Astrocyte of the cerebellum (primary cell): ENCODE measurements at regions not wholly inside any gene's neighbourhood (a gene's known extent, or its start where the extent isn't known, plus 50 kb on each side); places are given as distances from the start of the nearest gene placed in this dataset.

Source experiments
- DNase-seq: peaks from one replicate; pipeline ENCODE4 v3.0.0-alpha.2; 2011; ENCODE audit warnings: low read depth
- H3K4me3 ChIP-seq: 2 replicates; pipeline ENCODE4 v1.5.1; 2011; ENCODE audit warnings: mild to moderate bottlenecking, low read depth, low read length, moderate library complexity
- CTCF ChIP-seq: IDR thresholded peaks from 2 replicates; pipeline ENCODE4 v1.5.1; 2012; ENCODE audit warnings: low read length, low read depth, moderate library complexity, mild to moderate bottlenecking; ENCODE audit errors: missing control alignments
- in situ Hi-C: cut with HindIII; loops from 2 replicates; pipeline ENCODE4 v1.10.0; 2017; ENCODE audit warnings: low sequenced_read_pairs

DNA sequence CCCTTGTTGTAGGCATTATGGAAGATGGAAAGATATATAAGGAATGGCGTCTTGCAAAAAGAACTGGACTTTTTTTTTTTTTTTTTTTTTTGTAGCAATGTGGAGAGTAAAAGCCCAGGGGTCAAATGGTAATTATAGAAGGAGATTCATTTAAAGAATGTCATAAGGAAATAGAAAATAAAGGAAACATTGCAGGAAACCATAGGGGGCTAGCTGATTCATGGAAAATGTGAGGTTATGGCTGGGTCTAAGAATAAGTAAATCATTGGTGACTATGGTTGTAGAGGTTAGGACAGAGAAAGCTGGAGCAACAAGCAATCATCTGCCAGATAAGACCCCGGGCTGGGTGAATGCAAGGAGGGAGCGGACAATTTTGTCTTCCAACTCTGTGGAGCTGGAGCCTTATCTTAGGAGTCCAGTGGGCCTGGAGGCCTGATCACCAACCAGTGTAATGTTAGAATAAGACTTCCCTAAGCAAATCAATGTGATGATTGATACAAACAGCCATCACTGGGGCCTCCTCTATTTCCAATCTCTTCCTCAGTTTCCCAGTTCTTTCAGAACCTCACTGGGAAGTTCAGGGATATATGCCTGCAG, 201.2 kb upstream of the TNP1 start:
- no peak for DNase-seq
- no peak overlapping the region for H3K4me3 ChIP-seq
- TF ChIP-seq CTCF = no peak
- in situ Hi-C loops = no loop called here

- no peak for DNase-seq
- H3K4me3 ChIP-seq = no peak overlapping the region
- no peak for TF ChIP-seq CTCF
- in situ Hi-C loops = no loop called here
These were observed 200.7 kb upstream of the TNP1 start for GRCh38 chr2:217060516-217060915.

DNA sequence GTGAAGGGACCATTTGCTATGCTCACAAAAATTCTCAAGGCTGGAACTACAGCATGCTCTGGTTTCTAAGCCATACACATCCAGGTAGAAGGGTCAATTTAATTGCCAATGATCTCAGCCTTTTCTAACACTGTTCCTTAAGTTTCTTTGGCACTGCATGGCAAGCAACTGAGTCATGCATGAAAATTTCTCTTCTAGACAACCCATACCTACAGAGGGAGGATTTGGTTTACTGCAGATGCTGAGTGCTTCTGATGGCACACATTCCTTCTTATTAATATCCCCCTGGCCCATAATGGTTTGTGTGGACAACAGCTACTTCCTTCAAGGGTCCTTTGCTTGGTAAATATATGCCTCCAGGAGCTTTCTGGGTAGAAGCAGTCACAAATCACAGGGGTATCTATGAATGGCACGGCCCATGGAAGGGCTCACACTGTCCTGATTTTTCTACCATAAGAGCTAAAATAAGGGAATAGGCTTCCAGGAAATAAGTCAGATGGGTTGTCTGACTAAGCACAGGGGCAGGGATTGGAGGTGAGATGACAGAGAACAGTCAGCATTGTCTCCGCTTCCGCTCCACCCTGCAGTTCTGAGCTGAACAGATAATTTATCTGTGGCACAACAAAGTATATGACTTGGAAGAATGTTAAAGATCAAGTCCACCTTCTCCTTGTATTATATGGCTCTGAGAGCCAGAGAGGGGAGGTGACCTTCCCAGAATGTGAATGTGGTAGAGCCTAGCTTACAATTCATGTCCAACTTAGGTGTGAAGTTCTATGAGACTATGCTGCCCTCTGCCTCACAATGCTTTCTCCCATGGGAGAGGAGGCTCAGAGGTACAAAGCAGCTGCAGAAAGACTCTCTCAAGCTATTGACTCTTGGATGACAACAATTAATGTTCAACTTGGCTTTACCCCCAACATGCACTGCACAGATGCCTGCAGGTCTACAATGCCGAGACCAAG, 199.2 kb upstream of the TNP1 start:
- no peak for DNase-seq
- H3K4me3 ChIP-seq = no peak overlapping the region
- TF ChIP-seq CTCF = no peak
- in situ Hi-C loops = no loop called here

DNA sequence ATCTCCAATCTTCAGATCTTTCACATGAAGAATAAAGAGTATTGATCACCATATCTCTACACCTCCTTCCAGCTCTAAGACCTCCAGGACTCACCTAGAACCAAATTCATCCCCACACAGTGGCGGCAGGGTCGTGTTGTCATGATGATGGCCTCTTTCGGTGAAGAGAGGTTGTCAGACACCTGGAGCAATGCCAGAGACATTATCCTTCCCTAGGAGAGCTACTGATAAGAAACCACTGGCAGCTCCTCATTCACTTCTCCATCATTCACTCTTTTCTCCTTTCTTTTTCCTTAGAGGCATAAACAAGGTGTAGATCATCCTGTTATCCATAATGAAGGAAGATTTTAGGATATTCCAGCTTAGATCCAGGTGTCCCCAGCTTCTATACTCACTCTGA, 197.9 kb upstream of the TNP1 start:
- no peak for DNase-seq
- no peak overlapping the region for H3K4me3 ChIP-seq
- TF ChIP-seq CTCF = no peak
- in situ Hi-C loops = no loop called here

GRCh38 chr2:217055624-217056023, 195.8 kb upstream of the TNP1 start:
- H3K4me3 ChIP-seq = no peak overlapping the region
- no peak for DNase-seq
- in situ Hi-C loops = no loop called here
- TF ChIP-seq CTCF = no peak

- no peak for DNase-seq
- in situ Hi-C loops = no loop called here
- TF ChIP-seq CTCF = no peak
- no peak overlapping the region for H3K4me3 ChIP-seq
These were observed 194.9 kb upstream of the TNP1 start for GRCh38 chr2:217054791-217055190.
